Adrenal gland (tissue), 9 donors: ENCODE measurements at regions not wholly inside any gene's neighbourhood (a gene's known extent, or its start where the extent isn't known, plus 50 kb on each side); places are given as distances from the start of the nearest gene placed in this dataset.
"Not testable (repeated sequence)": the region's sequence is repeated elsewhere in the genome, so short reads cannot be mapped to it uniquely, and the experiment has no call there.

Source experiments
- DNase-seq, 7 donors: peaks; one replicate each; pipeline ENCODE4 v3.0.0-alpha.2; 2019 to 2020
- H3K27ac ChIP-seq, 5 donors: fragments of 200-600 bp; sonication (generic) in 4 of 5; 1 replicate in 3 of 5; 2 replicates in 2 of 5; pipeline versions ENCODE4 v1.5.1 to v1.8.0; 2016 to 2020; ENCODE audit warnings: mild to moderate bottlenecking in 1 of 5
- H3K27me3 ChIP-seq: fragments of 200-600 bp; 2 replicates; pipeline ENCODE4 v1.8.0; 2021
- H3K36me3 ChIP-seq, 2 donors: fragments of 200-600 bp; replicated peaks in 1 of 2; 1 replicate in 1 of 2; 2 replicates in 1 of 2; pipeline versions ENCODE4 v1.5.1 to v1.8.0; 2018 to 2022
- H3K4me1 ChIP-seq, 2 donors: fragments of 200-600 bp; replicated peaks in 1 of 2; 1 replicate in 1 of 2; 2 replicates in 1 of 2; pipeline versions ENCODE4 v1.5.1 to v1.8.0; 2018 to 2021
- H3K4me3 ChIP-seq, 4 donors: fragments of 200-600 bp; sonication (generic) in 3 of 4; one replicate each; pipeline ENCODE4 v1.5.1; 2016 to 2018
- H3K9me3 ChIP-seq, 3 donors: fragments of 200-600 bp; sonication (generic) in 1 of 3; replicated peaks in 1 of 3; 1 replicate in 2 of 3; 2 replicates in 1 of 3; pipeline versions ENCODE4 v1.5.1 to v1.8.0; 2016 to 2021
- CTCF ChIP-seq, 6 experiments: fragments of 450-650 bp in 4 of 6; fragments of 200-600 bp in 2 of 6; sonication (generic) in 1 of 6; IDR thresholded peaks; 1 replicate in 5 of 6; 2 replicates in 1 of 6; pipeline versions ENCODE4 v1.5.1 to v1.8.0; 2016 to 2021; ENCODE audit warnings: antibody characterized with exemption in 6 of 6, mild to moderate bottlenecking in 2 of 6, moderate library complexity in 1 of 6
- POLR2A ChIP-seq, 2 donors: fragments of 450-650 bp; IDR thresholded peaks; one replicate each; pipeline ENCODE4 v1.6.1; 2017; ENCODE audit warnings: antibody characterized with exemption in 2 of 2, mild to moderate bottlenecking in 2 of 2, moderate library complexity in 1 of 2
- WGBS, 4 donors: extraction: QIAGEN DNeasy Blood & Tissue Kit in 2 of 4; methylation state at CpG; one replicate each; pipeline versions ENCODE4 v1.1.5 to v1.1.7; 2013 to 2017; 5-methylcytosine and 5-hydroxymethylcytosine counted together
- intact Hi-C, 2 donors: fragments of 100-400 bp; cut with DNase I; formaldehyde crosslinking; loops; one replicate each; pipeline versions ENCODE4 v1.14.1 to v1.15.0; 2022 to 2023
- donor health status: healthy with polysubstance abuse.
- donor health status: Bipolar disorder and iron deficiency.
- donor health status: DM: yes; HTN: yes; CAD: no.
- donor health status: DM: no; HTN: no; CAD: no.
- donor health status: DM: no; HTN: no; CAD: no.

- Histone ChIP-seq H3K36me3 (no peaks in the 10 kb centered on the region), H3K27ac (no peak overlapping the region), H3K9me3 (no peaks in the 10 kb centered on the region), H3K4me3 (no peak overlapping the region), H3K4me1 (no peaks in the 10 kb centered on the region), H3K27me3 (no peaks in the 10 kb centered on the region)
- 59 to 75% (median 68%) methylated on average over 4 to 5 of the region's 5 CpGs for WGBS, 4 donors
- no peak for DNase-seq
- TF ChIP-seq CTCF (IDR thresholded peaks at IDR 0.05) (no peak), POLR2A (IDR thresholded peaks at IDR 0.05) (no peak)
- intact Hi-C loops = no loop called here
These were observed 292.0 kb upstream of the FZD8 start for GRCh38 chr10:35933940-35934641.

- no peaks in the 10 kb centered on the region for H3K9me3 ChIP-seq
These were observed 291.4 kb upstream of the FZD8 start for GRCh38 chr10:35933491-35933890.

GRCh38 chr10:35929962-35930361 lies 287.9 kb upstream of the FZD8 start:
- WGBS, 4 donors = 63 to 91% (median 88%) methylated on average over 2 of the region's 2 CpGs
- H3K4me3 ChIP-seq, DNase-seq, intact Hi-C loops, H3K27ac ChIP-seq, H3K27me3 ChIP-seq, H3K36me3 ChIP-seq, H3K9me3 ChIP-seq, H3K4me1 ChIP-seq: not testable (repeated sequence)

More at GRCh38 chr10:35933491-35933890, 291.4 kb upstream of the FZD8 start:
- Histone ChIP-seq H3K4me3 (no peak overlapping the region), H3K27ac (no peak overlapping the region), H3K36me3 (no peaks in the 10 kb centered on the region), H3K4me1 (no peaks in the 10 kb centered on the region), H3K27me3 (no peaks in the 10 kb centered on the region)
- no peak for TF ChIP-seq POLR2A (IDR thresholded peaks at IDR 0.05)
- DNase-seq = no peak
- intact Hi-C loops = no loop called here
- 76 to 91% (median 85%) methylated on average over 1 of the region's 1 CpG for WGBS, 4 donors

DNA sequence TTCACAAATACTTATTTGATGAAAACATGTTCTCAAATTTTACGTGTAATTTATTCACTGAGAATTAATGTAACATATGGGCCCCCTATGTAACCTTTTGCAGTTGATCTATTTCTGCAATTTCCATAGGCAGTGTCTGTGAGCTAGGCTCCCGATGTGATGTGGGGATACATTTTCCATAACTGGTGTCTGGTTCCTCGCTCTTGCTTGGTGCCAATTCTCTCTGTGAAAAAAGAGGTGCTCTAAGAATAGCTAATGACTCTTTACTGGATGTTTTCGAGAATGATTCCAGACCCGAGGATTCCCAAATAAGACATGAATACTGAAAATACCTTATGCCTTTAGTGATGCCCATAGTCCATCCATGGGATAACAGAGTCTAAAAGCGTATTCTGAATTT lies 286.7 kb upstream of the FZD8 start:
- no peaks in the 10 kb centered on the region for H3K9me3 ChIP-seq
- TF ChIP-seq CTCF (IDR thresholded peaks at IDR 0.05) (no peak), POLR2A (IDR thresholded peaks at IDR 0.05) (no peak)
- H3K4me3 ChIP-seq = no peak overlapping the region
- no peak for DNase-seq
- 71 to 83% (median 74%) methylated on average over 6 of the region's 6 CpGs for WGBS, 4 donors
- no peaks in the 10 kb centered on the region for H3K27me3 ChIP-seq
- no peaks in the 10 kb centered on the region for H3K4me1 ChIP-seq
- H3K27ac ChIP-seq = no peak overlapping the region
- intact Hi-C loops = no loop called here
- no peaks in the 10 kb centered on the region for H3K36me3 ChIP-seq

DNA sequence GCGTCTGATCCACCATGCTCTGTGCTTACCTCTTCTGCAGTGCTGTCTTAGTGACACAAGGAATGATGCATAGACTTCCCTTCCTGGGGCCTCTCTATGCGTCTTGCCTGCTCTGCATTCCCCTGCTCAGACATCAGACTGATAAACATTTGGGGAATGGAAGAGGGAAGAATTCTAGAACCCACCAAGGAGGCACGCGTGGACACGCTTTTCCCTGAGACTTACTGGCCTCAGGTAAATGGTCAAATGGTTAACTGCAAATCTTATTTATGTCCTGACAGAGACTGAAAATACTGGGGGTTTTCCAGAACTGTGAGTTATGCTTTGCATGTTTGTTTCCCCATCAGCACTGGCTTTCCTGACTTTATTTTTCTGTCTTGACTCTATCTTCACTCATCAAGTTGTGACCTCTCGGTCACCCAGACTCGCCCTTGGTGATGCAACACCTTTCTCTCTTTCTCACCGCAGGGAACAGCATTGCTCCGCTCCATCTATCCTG lies 285.9 kb upstream of the FZD8 start:
- TF ChIP-seq CTCF (IDR thresholded peaks at IDR 0.05) (no peak), POLR2A (IDR thresholded peaks at IDR 0.05) (no peak)

More for the DNA sequence above, 285.9 kb upstream of the FZD8 start:
- Histone ChIP-seq H3K27ac (no peak overlapping the region), H3K9me3 (no peaks in the 10 kb centered on the region), H3K4me1 (no peaks in the 10 kb centered on the region), H3K36me3 (no peaks in the 10 kb centered on the region), H3K4me3 (no peak overlapping the region), H3K27me3 (no peaks in the 10 kb centered on the region)
- no peak for DNase-seq
- 78 to 92% (median 86%) methylated on average over 9 of the region's 9 CpGs for WGBS, 4 donors
- intact Hi-C loops = no loop called here
